ENCODE measurements at regions not wholly inside any gene's neighbourhood (a gene's known extent, or its start where the extent isn't known, plus 50 kb on each side); places are given as distances from the start of the nearest gene placed in this dataset.
"Not testable (repeated sequence)": the region's sequence is repeated elsewhere in the genome, so short reads cannot be mapped to it uniquely, and the experiment has no call there.

DNA sequence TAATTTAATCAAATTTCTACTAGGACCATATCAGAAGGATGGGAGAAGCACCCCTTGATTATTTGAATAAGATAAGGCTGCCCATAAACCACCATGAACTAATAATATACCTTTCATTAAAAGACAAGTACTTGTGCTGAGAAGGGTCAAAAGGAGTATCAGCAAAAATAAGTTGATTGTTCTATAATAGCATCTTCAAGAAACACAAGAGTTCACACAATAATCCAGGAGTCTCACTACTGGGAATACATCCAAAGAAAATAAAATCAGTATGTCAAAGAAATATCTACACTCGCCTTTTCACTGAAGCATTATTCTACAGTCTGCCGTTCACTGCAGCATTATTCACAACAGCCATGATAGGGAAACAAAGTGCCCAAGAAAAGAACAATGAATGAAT, 1310.1 kb upstream of the PCDH9 start:
- DNase-seq (ENCODE audit: low read depth in 3 of 3, low spot score in 2 of 3) = no peak

DNA sequence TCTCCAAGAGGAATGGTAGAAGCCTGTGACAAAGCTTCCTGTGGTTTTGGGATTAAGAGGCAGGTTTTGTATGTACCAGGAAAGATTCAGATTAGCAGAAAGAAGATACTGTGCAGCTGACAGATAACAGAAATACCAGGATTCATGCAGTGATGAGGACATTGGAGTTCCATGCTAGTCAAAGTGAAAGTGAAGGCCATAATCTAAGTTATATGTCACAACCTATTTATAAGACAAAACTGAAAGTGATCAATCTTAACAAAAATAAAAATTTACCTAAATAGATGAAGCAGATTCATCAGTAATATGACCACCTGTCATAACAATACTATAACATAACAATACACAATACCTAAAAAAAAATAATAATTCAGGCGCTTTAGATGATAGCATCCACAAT, 1305.2 kb upstream of the PCDH9 start:
- DNase-seq (ENCODE audit: low read depth in 3 of 3, low spot score in 2 of 3) = no peak

DNA sequence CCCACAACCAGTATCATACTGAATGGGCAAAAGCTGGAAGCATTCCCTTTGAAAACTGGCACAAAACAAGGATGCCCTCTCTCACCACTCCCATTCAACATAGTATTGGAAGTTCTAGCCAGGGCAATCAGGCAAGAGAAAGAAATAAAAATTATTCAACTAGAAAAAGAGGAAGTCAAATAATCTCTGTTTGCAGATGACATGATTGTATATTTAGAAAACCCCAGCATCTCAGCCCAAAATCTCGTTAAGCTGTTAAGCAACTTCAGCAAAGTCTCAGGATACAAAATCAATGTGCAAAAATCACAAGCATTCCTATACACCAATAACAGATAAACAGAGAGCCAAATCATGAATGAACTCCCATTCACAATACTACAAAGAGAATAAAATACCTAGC, 1297.0 kb upstream of the PCDH9 start:
- DNase-seq (ENCODE audit: low read depth in 3 of 3, low spot score in 2 of 3) = not testable (repeated sequence)

DNA sequence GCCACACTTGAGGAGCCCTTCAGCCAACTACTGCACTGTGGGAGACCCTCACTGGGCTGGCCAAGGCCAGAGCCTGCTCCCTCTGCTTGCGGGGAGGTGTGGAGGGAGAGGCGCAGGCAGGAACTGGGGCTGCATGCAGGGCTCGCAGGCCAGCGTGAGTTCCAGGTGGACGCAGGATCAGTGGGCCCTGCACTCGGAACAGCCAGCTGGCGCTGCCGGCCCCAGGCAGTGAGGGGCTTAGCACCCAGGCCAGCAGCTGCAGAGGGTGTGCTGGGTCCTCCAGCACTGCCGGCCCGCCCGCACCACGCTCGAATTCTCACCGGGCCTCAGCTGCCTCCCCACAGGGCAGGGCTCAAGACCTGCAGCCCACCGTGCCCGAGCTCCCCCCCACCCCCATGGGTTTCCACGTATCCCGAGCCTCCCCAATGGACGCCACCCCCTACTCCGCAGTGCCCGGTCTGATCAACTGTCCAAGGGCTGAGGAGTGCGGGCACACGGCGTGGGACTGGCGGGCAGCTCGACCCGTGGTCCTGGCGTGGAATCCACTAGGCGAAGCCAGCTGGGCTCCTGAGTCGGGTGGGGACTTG, 1293.8 kb upstream of the PCDH9 start:
- DNase-seq (ENCODE audit: low read depth in 3 of 3, low spot score in 2 of 3) = no peak

DNA sequence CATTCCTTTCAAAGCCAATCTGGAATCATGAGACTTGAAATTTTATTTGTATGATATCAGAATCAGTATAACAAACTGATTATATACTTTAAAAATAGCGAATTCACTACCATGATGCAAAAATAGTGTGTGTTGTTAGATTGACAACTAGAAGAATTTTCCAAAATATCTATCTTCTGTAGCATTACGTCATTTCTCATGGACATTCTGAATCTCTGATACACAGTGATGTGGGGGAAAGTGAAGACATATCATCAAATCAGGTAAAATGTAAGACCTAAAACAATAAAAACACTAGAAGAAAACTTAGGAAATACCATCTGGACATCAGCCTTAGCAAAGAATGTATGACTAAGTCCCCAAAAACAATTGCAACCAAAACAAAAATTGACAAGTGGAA, 1292.0 kb upstream of the PCDH9 start:
- no peak for DNase-seq (ENCODE audit: low read depth in 3 of 3, low spot score in 2 of 3)

DNA sequence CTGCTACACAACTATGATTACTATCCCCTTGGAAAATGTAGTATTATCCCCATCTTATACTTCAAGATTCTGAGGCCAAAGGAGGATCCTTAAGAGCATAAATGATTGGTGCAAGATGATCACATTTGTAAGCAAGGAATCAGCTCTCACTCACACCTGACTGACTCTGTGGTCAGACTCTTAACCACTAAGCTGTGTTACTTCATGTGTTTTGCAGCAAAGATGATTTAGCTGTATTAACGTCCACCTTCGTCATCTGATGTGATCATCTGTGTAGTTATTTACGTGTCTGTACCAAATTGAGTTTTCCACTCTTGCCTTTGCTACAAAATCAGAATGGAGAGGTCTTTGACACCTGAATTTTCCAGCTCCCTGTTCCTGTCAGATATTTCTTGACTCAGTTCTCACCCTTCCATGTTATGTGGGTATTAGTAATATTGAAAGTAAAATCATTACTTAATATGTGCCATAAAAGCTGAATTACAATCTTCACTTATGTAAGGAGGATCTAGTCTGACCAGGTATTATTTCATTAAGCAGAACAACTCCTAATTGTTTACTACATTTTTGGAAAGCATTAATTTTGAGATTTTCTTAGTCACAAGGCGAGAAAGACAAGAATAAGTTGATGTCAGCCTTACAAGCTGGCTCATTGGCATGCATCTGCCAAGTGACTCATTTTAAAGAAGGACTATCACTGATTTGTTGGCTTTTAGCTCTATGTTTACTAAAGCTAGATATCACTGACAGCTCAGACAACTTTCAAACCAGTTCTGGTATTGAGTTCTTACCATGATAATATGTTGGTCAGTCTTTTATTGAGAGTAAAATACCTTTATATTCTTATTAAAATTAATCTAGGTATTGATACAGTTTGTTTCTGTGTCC, 1279.8 kb upstream of the PCDH9 start:
- no peak for DNase-seq (ENCODE audit: low read depth in 3 of 3, low spot score in 2 of 3)

DNA sequence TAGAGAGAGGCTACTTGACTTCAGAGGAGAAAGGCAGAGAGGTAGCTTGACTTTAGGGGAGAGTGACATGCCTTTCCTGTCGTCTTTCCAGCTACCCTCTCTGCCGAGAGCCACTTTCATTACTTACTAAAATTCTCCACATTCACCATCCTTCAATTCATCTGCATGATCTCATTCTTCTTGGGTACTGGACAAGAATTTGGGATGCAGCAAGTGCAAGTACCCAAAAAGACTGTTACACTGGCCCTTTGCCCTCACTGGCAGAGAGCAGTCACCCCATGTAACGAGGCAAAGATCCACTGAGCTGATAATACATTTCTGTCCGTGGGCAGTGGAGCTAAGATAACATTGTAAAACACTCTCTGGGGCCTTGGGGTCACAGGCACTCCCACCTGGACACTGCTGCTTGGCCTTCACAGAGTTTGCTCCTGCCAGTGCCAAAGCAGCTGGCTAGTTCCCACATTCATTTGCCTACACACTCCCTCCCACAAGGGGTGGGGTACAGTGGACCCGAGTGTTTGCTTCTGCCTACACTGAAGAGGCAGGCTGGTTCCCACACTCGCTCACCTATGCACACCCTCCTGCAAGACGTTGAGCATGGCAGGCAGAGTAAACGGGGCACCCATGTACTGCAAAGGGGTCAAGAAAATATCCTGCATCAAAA, 1276.9 kb upstream of the PCDH9 start:
- no peak for DNase-seq (ENCODE audit: low read depth in 3 of 3, low spot score in 2 of 3)

DNA sequence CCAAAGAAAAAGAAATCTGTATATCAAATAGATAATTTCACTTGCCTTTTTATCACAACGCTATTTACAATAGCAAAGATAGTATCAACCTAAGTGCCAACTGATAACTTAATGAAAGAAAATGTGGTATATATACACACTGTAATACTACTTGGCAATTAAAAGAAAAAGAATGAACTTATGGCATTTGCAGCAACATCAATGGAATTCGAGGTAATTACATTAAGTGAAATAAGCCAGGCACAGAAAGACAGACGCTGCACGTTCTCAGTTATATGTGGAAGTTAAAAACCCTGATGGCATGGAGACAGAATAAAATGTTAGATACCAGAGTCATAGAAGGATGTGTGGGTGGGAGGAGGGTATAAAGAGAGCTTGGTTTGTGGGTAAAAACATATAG, 1260.5 kb upstream of the PCDH9 start:
- no peak for DNase-seq (ENCODE audit: low read depth in 3 of 3, low spot score in 2 of 3)

DNA sequence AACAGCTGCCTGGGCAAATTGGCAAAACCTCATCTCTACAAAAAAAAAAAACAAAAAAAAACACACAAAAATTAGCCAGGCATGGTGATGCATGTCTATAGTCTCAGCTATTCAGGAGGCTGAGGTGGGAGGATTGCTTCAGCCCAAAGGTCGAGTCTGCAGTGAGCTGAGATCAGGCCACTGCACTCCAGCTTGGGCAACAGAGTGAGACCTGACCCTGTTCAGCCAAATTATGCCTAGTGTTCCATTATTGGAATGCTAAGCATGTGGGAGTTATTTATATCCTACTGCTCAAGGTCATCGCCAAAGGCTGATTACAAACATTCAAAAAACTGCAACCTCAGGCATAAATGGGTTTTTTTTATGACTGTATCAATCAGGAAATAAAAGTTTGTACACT, 1251.0 kb upstream of the PCDH9 start:
- DNase-seq (ENCODE audit: low read depth in 3 of 3, low spot score in 2 of 3) = no peak

DNA sequence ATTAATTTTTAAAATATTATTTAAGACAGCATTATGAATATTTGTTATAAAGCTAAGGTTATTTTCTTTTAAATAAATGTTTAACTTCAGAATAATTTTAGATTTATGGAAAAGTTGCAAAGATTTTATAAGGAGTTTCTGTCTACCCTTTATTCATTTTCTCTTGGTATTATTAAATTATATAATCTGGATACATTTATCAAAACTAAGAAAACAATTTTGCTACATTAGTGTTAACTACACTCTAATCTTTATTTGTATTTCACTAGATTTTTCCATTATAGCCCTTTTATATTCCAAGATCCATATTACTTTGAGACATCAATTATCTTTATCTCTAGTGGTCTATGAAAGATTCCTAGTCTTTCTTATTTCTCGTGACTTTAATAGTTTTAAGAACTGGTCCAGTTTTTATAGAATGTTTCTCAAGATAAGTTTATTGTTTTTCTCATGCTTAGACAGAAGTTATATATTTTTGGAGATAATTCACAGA, 1243.7 kb upstream of the PCDH9 start:
- DNase-seq (ENCODE audit: low read depth in 3 of 3, low spot score in 2 of 3) = no peak

DNA sequence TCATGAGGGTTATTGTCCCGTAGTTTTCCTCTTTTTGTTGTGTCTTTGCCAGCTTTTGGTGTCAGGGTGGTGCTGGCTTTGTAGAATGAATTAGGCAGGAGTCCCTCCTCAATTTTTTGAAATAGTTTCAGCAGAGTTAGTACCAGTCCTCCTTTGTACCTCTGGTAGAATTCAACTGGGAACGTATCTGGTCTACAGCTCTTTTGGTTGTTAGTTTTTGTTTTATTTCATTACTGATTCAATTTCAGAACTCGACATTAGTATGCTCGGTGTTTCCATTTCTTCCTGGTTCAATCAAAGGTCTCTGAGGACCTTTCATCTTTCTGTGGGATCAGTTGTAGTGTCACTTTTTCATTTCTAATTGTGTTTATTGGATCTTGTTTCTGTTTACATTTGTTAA, 1237.0 kb upstream of the PCDH9 start:
- DNase-seq (ENCODE audit: low read depth in 3 of 3, low spot score in 2 of 3) = no peak

DNA sequence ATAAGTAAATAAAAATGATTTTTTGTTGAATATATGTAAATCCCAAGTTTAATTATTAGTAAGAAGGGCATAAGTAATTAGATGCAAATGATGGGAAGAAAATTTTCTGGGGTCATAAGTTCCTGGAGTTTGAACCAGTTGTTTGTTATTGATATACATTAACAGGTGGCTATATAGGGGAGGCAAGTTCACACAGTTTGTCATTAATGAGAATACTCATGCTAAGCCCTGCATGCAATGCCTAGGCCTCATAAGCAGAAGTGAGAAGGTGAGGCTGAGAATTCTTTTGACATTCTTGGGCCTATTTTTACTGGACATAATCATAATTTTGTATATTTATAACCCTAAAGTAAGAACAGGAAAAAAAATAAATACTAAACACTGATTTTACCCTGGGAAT, 1210.7 kb upstream of the PCDH9 start:
- no peak for DNase-seq (ENCODE audit: low read depth in 3 of 3, low spot score in 2 of 3)

DNA sequence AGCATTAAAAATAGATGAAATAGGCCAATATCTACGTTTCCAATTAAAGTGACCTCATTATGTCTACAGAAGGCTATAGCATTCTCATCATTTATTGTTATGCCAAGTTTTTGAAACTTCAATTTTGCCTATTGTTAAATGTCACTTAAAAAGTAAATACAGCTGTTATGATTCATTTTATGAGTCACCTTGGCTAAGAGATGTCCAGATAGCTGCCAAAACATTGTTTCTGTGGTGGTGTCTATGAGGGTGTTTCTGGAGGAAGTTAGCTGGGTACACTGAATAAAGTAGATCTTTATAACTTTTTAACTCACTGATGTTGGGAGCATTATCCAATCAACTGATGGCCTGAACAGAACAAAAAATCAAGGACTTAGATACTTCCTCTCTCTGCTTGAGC, 1209.7 kb upstream of the PCDH9 start:
- DNase-seq (ENCODE audit: low read depth in 3 of 3, low spot score in 2 of 3) = no peak

DNA sequence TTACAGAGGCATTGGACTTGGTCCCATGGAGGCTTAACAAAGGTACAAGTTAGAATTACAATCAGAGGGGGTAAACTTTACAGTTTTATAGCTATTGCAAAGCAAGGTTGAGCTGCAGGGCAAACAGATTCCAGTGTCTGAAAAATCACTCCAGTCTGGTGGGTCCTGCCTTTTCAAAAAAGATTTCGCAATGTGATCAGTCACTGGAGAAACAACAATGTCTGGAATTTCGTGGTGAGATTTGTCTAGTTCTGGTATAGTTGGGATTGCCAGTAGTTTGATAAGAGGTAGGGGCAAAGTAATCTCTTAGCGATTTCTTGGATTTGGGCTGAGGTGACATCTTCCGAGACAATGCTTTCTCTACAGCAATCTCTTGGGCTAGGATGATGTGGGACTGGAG, 1198.2 kb upstream of the PCDH9 start:
- DNase-seq (ENCODE audit: low read depth in 3 of 3, low spot score in 2 of 3) = no peak

DNA sequence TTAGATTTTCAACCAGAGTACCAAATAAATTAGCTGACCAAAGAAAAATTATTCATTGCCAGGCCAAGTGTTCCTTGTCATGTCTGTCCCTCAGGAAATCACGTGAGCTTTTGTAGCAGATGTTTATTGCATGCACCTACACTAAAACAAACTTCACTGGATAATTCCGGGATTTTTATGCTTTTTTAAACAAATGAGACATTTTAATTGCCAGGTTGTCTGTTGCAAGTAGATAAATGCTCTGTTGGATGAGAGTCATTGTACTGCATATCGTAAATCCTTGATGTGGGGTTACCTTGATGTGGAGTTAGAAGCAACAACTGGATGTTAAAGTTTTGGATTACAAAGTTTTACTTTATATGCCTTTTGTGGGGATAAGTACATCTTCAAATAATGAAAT, 1187.7 kb upstream of the PCDH9 start:
- no peak for DNase-seq (ENCODE audit: low read depth in 3 of 3, low spot score in 2 of 3)

DNA sequence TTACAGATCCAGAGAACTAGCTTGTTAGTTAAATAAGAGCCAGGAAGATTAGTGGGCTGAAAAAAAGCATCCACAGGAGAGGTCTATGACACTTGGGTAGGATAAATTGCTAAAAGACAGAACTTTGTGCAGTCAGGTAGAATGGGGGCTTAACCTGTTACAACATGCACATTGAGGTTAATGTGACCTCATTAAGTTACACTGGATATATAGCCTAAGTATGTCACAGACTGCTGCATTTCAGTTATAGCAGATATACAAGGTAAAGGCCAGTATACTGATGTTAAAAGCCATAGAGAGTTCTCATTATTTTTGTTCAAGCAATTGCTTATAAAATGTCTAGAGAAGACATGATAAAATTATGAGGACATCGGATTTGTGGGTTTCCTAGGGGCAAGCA, 1179.9 kb upstream of the PCDH9 start:
- DNase-seq (ENCODE audit: low read depth in 3 of 3, low spot score in 2 of 3) = no peak

DNA sequence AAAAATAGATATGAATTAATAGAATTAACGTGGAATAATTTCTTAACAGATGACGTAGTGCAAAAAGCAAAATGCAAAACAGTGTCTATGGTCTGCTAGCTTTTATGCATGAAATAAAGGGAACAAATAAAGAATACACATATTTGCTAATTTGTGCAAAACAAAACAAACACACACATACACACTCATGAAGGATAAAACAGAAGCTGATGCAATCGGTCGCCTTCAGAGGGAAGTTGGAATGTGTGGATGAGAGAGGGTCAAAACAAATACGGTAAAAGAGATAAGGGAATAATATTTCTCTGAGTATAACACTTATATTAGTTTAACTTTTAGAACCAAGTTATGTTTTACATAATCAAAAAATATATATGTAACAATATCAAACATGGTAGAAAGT, 1160.9 kb upstream of the PCDH9 start:
- no peak for DNase-seq (ENCODE audit: low read depth in 3 of 3, low spot score in 2 of 3)

DNA sequence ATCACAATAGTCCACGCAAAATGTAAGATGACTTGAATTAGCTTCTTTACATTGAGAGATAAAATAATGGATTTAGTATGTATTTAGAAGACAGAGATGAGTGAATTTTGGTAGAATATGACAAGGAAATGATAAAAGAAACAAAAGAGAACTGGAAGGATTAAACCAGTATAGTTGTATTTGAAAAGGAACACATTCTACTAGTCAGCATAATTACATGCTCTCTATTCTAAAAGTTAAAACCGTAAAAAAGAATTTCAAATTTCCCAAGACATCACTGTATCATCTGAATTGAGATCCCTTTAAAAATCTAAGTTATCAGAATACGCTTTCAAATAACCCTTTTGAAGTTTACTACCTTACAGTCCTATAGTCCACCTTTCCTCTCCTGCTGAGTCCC, 1156.7 kb upstream of the PCDH9 start:
- DNase-seq (ENCODE audit: low read depth in 3 of 3, low spot score in 2 of 3) = no peak

DNA sequence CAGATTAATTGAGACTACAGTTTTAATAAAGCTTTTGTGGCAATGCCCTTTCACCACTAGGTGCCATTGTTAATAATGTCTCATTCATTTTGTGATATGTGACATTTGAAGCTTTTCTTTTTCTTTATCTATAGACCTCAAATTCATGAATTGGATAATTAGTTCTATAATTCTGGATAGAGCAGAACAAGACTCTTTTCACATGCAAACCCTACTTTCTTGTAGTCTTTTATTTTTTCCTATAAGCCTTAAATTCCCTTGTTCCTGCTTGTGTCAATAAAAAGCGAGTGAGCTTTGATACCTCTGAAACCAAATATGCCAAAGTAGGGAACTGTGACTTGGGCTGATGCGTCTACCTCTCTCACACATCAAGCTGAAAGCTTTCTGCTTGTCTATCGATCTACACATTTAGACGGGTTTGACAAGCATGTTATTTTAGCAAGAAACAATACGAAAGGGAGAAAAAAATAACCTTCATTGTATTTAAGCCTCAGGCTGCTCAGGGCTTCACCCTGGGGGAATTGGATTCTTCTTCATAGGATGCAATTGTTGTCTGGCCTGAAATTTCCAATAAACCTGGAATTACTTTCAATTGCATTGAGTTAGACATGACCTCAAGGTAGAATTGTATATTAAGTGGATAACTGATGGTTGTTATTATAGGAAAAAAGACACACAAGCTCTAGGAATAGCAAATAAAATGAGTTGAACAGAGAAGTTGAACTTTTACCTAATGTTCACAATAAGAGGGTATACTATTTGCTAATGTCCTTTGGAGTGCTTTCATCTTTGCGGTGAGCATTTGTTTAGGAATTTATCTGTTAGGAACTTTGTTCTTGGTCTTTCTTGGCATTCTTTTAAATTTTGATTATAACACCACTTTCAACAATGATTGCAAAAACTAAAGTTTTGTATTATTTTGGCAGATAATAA, 1150.2 kb upstream of the PCDH9 start:
- no peak for DNase-seq (ENCODE audit: low read depth in 3 of 3, low spot score in 2 of 3)

DNA sequence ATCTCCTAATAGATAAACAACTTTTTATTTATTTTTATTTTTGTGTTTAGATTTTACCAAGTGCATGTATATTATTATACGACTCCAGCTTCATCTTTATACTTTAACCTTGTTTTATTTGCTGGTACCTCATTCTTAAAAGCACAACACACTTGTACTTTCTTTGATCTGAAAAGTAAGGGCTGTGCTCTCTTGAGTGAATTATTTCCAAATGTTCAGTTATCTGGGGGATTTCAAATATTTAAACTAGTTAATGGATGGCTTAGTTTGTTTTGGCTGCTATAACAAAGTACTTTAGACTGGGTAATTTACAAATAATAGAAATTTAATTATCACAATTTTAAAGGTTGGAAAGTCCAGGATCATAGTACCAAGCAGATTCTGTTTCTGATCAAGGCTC, 1148.2 kb upstream of the PCDH9 start:
- no peak for DNase-seq (ENCODE audit: low read depth in 3 of 3, low spot score in 2 of 3)

DNA sequence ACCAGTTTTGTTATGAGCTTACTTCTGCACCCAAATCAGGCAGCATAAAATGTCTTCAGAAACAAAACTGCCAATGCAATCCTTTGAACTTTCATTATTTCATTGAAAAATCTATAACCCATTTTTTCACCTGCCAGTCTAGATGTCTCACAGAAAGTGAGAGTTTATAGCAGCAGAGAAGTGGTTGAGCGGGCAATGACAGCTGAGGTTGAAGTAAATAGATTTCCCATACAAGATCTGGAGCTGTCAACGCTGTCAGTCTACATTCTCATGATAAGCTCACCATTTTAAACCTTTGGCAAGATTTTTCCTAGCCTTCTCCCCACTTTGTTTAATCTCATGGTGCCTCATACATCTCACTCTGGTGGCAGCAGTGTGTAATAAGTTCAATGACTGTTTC, 1144.9 kb upstream of the PCDH9 start:
- DNase-seq (ENCODE audit: low read depth in 3 of 3, low spot score in 2 of 3) = no peak

All from right renal cortex interstitium (tissue), 3 donors.